NCI-H510A treated with DMSO at 0.1 percent for 48 hours (cell line): ENCODE measurements at regions not wholly inside any gene's neighbourhood (a gene's known extent, or its start where the extent isn't known, plus 50 kb on each side); places are given as distances from the start of the nearest gene placed in this dataset.

Experiments used
- DNase-seq: peaks from one replicate; lab custom pipeline; 2025; lab: John Stamatoyannopoulos, UW

- DNase-seq: no peak
Measured at GRCh38 chr5:93277051-93277450, 304.0 kb downstream of the NR2F1-AS1 start.

GRCh38 chr5:93275376-93275775, 305.6 kb downstream of the NR2F1-AS1 start:
- no peak for DNase-seq

DNA sequence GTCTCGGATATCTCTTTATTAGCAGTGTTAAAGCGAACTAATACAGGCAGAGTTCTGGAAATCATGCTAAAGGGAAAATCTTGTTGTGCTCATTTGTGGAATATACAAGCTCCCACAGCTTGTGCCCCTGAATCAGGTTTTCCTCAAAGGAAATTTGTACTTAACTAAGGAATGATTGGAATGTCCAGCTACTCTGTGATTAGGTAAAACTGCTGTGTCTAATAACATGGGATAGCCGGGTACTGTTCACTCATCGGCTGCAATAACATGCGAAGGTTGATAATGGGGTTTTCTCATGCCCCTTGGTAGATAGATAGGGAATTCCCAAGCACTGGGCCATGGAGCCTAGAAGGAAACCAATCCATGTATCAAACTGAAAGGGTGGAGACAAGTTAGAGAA, 306.7 kb downstream of the NR2F1-AS1 start:
- DNase-seq: no peak

DNA sequence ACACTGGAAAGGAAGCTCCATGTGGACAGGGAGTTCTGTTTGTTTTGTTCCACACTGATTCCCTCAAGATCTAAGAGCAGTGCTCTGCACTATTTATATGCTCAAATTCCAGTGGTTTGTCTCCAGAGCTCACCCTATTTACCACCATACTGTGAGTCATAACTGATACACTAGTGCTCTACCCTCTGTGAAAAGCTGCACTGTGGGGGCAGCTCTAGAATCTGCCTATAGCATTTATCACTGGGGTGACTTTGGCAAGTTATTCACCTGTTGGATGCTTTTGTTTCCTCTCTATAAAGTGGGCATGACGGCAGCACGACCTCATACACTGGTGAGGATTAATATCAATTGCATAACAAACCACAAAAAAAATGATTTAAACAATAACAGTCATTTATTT, 307.8 kb downstream of the NR2F1-AS1 start:
- no peak for DNase-seq

- DNase-seq: no peak
Measured at GRCh38 chr5:93272108-93272507, 308.9 kb downstream of the NR2F1-AS1 start.

GRCh38 chr5:93267736-93268135, 313.3 kb downstream of the NR2F1-AS1 start:
- DNase-seq: no peak

DNA sequence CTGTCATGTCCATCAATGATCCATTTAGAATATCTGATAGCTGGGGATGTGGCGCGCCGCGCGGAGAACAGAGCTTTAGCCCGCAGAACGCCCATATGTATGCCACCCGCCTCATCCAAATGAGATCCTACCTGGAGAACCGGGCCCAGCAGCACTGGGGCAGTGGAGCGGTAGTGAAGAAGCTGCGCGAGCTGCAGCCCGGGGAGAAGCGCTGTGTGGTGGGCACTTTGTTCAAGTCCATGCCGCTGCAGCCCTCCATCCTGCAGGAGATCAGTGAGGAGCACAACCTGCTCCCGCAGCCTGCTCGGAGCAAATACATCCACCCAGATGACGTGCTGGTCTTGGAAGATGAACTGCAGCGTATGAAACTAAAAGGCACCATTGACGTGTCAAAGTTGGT, 313.7 kb downstream of the NR2F1-AS1 start:
- DNase-seq: no peak

DNA sequence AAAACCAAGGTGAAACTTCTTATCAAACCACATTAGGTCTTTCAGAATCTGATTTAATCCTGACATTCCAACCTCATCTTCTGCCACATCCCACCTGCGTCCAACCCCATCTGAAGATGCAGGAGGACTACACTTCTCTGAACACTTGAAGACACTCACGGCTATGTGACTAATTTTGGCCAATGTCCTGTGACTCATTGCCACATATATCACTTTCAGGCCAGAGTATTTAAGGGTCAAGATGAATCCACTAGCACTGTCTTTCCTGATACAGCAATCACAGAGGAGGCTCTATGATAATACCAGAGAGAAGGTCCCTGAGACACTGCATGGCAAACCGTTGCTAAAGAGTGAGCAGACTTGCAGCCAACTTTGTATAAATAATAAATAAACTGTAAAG, 323.4 kb downstream of the NR2F1-AS1 start:
- no peak for DNase-seq

- DNase-seq: no peak
Measured at GRCh38 chr5:93255796-93256195, 325.2 kb downstream of the NR2F1-AS1 start.

DNA sequence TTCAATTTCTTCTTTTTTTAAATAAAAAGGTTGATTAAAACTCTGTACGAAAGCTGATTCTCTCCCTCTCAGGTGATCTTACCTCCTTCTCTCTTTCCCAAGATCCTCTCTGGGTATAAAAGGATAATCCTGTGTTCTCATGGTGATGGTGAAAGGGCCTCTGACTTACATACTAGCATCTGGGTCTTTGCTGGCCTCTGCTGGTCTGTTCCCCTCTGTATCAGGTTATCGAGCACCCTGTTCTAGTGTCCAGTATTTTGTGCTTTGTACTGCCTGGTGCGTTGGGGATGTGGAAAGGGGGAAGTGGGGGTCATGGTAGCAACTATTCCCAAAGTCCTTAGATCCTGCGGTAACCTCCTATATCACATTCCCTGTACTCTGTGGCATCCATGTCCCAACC, 328.9 kb downstream of the NR2F1-AS1 start:
- DNase-seq: no peak

DNA sequence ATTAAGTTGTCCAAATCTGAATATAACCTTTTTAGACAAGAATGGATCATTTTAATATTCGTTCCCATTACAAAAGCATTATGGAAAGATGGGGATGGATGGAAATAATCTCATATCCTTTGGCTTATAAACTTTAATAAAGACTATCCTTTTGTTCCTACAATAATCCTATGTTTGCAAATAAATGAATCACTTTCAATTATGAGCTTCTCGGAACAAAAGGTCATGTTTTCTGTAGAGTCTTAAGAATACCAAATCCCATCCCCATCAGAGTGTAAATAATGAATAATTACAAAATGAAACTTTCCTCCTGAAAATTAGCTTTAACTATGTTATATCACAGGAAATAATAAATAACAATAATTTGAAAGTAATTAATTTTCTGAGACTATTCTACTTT, 329.7 kb downstream of the NR2F1-AS1 start:
- DNase-seq: no peak

GRCh38 chr5:93250424-93250823, 330.6 kb downstream of the NR2F1-AS1 start:
- DNase-seq: no peak

- no peak for DNase-seq
Measured at GRCh38 chr5:93249651-93250289, 331.2 kb downstream of the NR2F1-AS1 start.

DNA sequence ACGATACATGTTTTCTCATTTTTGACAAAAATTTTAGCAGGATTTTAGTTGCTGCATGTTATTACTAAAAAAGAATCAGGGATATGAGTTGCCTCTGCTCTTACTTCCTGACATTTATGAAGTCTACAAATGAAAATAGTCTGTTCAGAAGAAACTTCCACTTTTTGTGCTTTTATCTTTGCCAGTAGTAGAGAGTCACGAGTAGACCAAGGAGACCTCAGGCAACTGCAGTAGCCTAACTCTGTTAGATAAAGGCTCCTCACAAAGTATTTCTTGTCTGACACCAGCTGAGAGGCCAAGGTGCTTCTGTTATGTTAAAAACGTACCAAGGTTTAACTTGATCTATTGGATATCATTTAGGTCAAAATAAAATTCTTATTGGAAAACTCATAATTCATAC, 333.9 kb downstream of the NR2F1-AS1 start:
- DNase-seq: no peak

DNA sequence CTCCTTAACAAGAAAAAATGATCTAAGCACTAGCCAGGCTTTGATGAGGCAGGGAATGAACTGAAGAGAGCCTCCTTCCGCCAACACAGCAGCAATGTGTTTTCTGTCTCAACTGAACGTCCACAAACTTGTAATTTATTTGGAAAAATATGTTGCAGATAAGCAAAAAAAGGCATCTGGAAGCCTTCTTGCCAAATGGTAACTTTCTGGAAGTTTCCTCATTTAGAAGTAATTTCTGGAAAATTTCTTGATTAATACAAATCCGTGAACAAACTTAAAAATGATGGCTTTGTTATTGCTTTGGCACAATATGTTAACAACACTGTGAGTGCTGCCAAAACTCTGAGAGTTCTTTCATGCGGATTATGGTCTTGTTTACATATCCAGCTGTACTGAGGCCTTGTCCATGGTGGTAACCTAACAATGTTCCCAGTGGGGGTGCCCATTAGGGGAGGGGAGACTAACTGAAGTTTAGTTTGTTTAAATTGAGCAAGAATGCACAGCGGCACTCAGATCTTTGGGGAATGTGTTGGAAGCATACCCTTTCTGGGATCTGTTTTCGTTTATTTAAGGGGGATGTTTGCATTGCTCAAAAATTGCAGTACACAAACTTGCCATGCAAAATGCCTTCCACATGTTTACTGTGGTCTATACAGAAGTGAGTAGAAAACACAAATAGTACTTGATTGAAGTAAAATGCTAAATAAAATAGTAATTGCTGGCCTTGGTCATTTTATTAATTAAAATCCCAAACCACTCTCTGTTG, 334.7 kb downstream of the NR2F1-AS1 start:
- DNase-seq: no peak

- DNase-seq: no peak
Measured at GRCh38 chr5:93245226-93245625, 335.8 kb downstream of the NR2F1-AS1 start.

GRCh38 chr5:93243481-93243880, 337.5 kb downstream of the NR2F1-AS1 start:
- no peak for DNase-seq

- no peak for DNase-seq
Measured at GRCh38 chr5:93240228-93240834, 340.7 kb downstream of the NR2F1-AS1 start.

- no peak for DNase-seq
Measured at GRCh38 chr5:93236807-93237421, 344.1 kb downstream of the NR2F1-AS1 start.

DNA sequence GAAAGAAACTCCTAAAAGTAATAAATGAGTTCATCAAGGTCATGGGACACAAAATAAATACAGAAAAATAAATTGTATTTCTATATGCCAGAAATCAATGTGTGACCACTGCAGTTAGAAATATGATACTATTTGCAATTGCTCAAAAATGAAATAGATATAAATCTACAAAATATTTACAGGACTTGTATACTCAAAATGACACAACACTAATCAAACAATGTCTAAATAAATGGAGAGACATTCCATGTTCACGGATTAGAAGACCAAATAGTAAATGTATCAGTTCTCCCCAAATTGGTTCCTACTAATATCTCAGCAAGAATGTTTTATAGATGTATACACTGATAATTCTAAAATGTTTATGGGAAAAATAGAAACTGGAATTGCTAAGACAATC, 345.3 kb downstream of the NR2F1-AS1 start:
- no peak for DNase-seq

DNA sequence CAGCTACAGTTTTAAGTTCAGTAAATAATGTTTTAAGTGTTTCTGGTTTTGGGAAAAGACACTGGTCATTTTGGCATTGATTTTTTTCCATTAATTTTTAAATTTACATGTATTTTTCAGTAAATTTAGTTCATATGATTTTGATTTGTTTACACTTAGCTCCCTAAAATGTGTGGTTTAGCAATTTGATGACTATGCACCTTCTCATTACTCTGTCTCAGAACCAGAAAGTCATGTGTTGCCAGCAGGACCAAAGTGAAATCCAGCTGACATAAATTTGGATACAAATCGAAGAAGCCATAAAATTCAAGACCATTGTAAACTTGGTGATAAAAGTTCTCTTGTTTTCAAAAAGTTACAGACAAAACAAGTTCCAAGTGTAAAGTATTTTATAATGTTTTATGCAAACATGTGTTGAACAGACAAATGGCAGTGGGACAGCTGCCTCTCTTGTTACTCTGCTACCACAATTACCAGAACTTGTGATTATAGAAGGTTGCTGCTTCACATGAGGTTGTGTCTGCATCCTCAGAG, 354.8 kb downstream of the NR2F1-AS1 start:
- DNase-seq: no peak

DNA sequence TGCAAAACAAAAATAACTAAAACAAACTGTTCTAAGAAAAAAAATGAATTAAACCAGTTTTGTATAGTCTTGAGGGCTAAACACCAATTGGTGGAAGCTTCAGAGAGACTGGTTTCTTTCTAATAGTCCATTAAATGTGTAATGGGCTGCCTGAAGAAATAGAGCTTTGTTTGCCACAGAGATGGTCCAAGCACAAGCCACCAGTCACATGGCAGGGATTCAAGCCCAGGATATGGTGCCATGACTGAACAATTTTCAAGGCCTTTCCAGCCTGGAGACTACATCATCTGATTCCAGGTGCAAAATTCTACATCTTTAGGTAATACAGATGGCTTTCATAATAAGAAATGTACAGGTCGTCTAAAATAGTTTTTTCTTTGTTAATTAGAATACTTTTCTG, 355.3 kb downstream of the NR2F1-AS1 start:
- DNase-seq: no peak

DNA sequence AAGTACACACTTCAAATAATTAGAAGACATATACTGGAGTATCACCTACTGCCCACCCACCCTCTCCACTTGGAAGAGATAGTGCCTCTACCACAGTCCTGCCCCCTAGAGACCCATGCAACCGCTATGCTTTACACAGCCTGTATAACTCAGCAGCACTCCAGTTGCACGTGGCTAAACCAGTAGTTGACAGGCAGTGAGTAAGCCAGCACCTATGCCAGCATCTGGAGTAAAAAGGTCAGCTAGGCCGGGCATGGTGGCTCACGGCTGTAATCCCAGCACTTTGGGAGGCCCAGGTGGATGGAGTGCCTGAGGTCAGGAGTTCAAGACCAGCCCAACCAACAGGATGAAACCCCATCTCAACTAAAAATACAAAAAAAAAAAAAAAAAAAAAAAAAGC, 356.4 kb downstream of the NR2F1-AS1 start:
- DNase-seq: no peak
